IMR-90 (cell line): ENCODE measurements at regions not wholly inside any gene's neighbourhood (a gene's known extent, or its start where the extent isn't known, plus 50 kb on each side); places are given as distances from the start of the nearest gene placed in this dataset.

Experiments used
- ATAC-seq: fragments of 200-7000 bp; cut with Tn5 transposase; 2 replicates; pipeline ENCODE4 v1.9.1; 2020; ENCODE audit warnings: low read depth, mild to moderate bottlenecking, moderate library complexity
- BruUV-seq: library from RNA; stranded (reverse); fragments of 400-500 nt; replicated peaks from 2 replicates; lab custom pipeline; 2021; lab: Mats Ljungman, UMichigan
- CTCF ChIA-PET: fragments of 300-600 bp; formaldehyde crosslinking; extraction: SDS; loops from one replicate; lab custom pipeline; 2021; ENCODE audit warnings: antibody characterized with exemption; lab: Yijun Ruan, JAX
- POLR2A ChIA-PET: fragments of 300-600 bp; sonication (Branson Sonifier 250); formaldehyde crosslinking; loops from one replicate; lab custom pipeline; 2022; ENCODE audit warnings: antibody characterized with exemption; ENCODE audit not compliant: unreplicated experiment; lab: Charles Lee
- DNase-seq: peaks from one replicate; pipeline ENCODE4 v3.0.0; 2013
- H2AFZ ChIP-seq: replicated peaks from 2 replicates; pipeline ENCODE3; 2013; ENCODE audit warnings: low read length, mild to moderate bottlenecking; ENCODE audit not compliant: poor library complexity
- H2AK5ac ChIP-seq: 2 replicates; pipeline ENCODE4 v1.6.1; 2013; ENCODE audit warnings: low read depth, low read length, inconsistent platforms
- H2AK9ac ChIP-seq: replicated peaks from 2 replicates; pipeline ENCODE3; 2013; ENCODE audit warnings: mild to moderate bottlenecking, low read depth, low read length, moderate library complexity; ENCODE audit not compliant: poor library complexity
- H2BK120ac ChIP-seq: 2 replicates; pipeline ENCODE4 v1.6.1; 2013; ENCODE audit warnings: low read depth, low read length, inconsistent platforms
- H2BK15ac ChIP-seq: 3 replicates; pipeline ENCODE4 v1.6.1; 2013; ENCODE audit warnings: low read depth, low read length, inconsistent platforms
- H2BK20ac ChIP-seq: 2 replicates; pipeline ENCODE4 v1.6.1; 2013; ENCODE audit warnings: low read depth, mild to moderate bottlenecking, inconsistent platforms, low read length, moderate library complexity
- H2BK5ac ChIP-seq: 2 replicates; pipeline ENCODE4 v1.6.1; 2013; ENCODE audit warnings: mild to moderate bottlenecking, low read depth, low read length, inconsistent platforms; ENCODE audit not compliant: poor library complexity, severe bottlenecking
- H3K14ac ChIP-seq: replicated peaks from 2 replicates; pipeline ENCODE4 v1.6.1; 2013; ENCODE audit warnings: low read depth, low read length, inconsistent platforms
- H3K18ac ChIP-seq: 2 replicates; pipeline ENCODE4 v1.6.1; 2013; ENCODE audit warnings: low read depth, low read length, control low read depth
- H3K23ac ChIP-seq: 2 replicates; pipeline ENCODE4 v1.6.1; 2013; ENCODE audit warnings: low read depth, low read length, inconsistent platforms
- H3K27ac ChIP-seq: 2 replicates; pipeline ENCODE4 v1.5.1; 2013; ENCODE audit warnings: mild to moderate bottlenecking, control low read depth, low read length; ENCODE audit not compliant: insufficient read depth
- H3K27me3 ChIP-seq: 2 replicates; pipeline ENCODE4 v1.6.1; 2013; ENCODE audit warnings: low read length; ENCODE audit not compliant: control insufficient read depth, insufficient read depth
- H3K36me3 ChIP-seq: 2 replicates; pipeline ENCODE4 v1.6.1; 2013; ENCODE audit warnings: low read length, mixed read lengths; ENCODE audit not compliant: control insufficient read depth, insufficient read depth
- H3K4ac ChIP-seq: 2 replicates; pipeline ENCODE4 v1.6.1; 2013; ENCODE audit warnings: low read depth, low read length, inconsistent platforms
- H3K4me1 ChIP-seq: 2 replicates; pipeline ENCODE4 v1.6.1; 2013; ENCODE audit warnings: low read length, mixed read lengths; ENCODE audit not compliant: control insufficient read depth, insufficient read depth
- H3K4me2 ChIP-seq: 2 replicates; pipeline ENCODE4 v1.6.1; 2013; ENCODE audit warnings: low read depth, mild to moderate bottlenecking, control low read depth, low read length, moderate library complexity
- H3K4me3 ChIP-seq: 2 replicates; pipeline ENCODE4 v1.5.1; 2013; ENCODE audit warnings: low read depth, mild to moderate bottlenecking, control low read depth, low read length, moderate library complexity; ENCODE audit not compliant: insufficient read depth
- H3K56ac ChIP-seq: 2 replicates; pipeline ENCODE4 v1.6.1; 2013; ENCODE audit warnings: low read length, inconsistent platforms; ENCODE audit not compliant: insufficient read depth; ENCODE audit errors: extremely low read depth
- H3K79me1 ChIP-seq, 2 experiments: 2 replicates each; pipeline ENCODE4 v1.6.1; 2013; ENCODE audit warnings: low read length in 2 of 2, inconsistent platforms in 1 of 2, low read depth in 1 of 2
- H3K9ac ChIP-seq: 2 replicates; pipeline ENCODE4 v1.6.1; 2013; ENCODE audit warnings: low read depth, low read length, control low read depth
- H3K9me1 ChIP-seq: 2 replicates; pipeline ENCODE4 v1.6.1; 2013; ENCODE audit warnings: low read length, inconsistent platforms; ENCODE audit not compliant: insufficient read depth
- H3K9me3 ChIP-seq: 2 replicates; pipeline ENCODE4 v1.6.1; 2013; ENCODE audit warnings: low read length; ENCODE audit not compliant: control insufficient read depth, insufficient read depth
- H4K20me1 ChIP-seq: 2 replicates; pipeline ENCODE4 v1.6.1; 2013; ENCODE audit warnings: low read length, inconsistent platforms; ENCODE audit not compliant: insufficient read depth
- H4K5ac ChIP-seq: 2 replicates; pipeline ENCODE4 v1.6.1; 2013; ENCODE audit warnings: mild to moderate bottlenecking, low read depth, low read length, control low read depth
- H4K8ac ChIP-seq, 2 experiments: 2 replicates each; pipeline ENCODE4 v1.6.1; 2013; ENCODE audit warnings: low read depth in 2 of 2, low read length in 2 of 2, control low read depth in 1 of 2, inconsistent platforms in 1 of 2
- H4K91ac ChIP-seq: 2 replicates; pipeline ENCODE4 v1.6.1; 2013; ENCODE audit warnings: low read depth, low read length, inconsistent platforms; ENCODE audit not compliant: insufficient read depth
- CHD1 ChIP-seq: IDR thresholded peaks from 2 replicates; pipeline ENCODE4 v1.6.1; 2012; ENCODE audit warnings: low read depth, low read length, improper control_type of control experiment
- FOS ChIP-seq: fragments of 150-350 bp; IDR thresholded peaks from 2 replicates; pipeline ENCODE4 v1.6.1; 2016; ENCODE audit warnings: low read depth, low read length
- MAFK ChIP-seq: IDR thresholded peaks from 2 replicates; pipeline ENCODE4 v1.6.1; 2012; ENCODE audit warnings: low read depth, low read length, improper control_type of control experiment
- MXI1 ChIP-seq: IDR thresholded peaks from 2 replicates; pipeline ENCODE4 v1.6.1; 2012; ENCODE audit warnings: low read depth, mild to moderate bottlenecking, low read length, moderate library complexity, borderline replicate concordance
- POLR2A ChIP-seq: IDR thresholded peaks from 2 replicates; pipeline ENCODE4 v1.6.1; 2012; ENCODE audit warnings: mild to moderate bottlenecking, low read depth, low read length
- WGBS, 2 experiments: methylation state at CpG; one replicate each; pipeline versions ENCODE4 v1.1.5 to v1.1.7; 2013; ENCODE audit warnings: missing lambda C conversion rate in 2 of 2; ENCODE audit not compliant: insufficient read length in 1 of 2; ENCODE audit errors: extremely low coverage in 2 of 2; 5-methylcytosine and 5-hydroxymethylcytosine counted together
- dilution Hi-C: fragments of 300-500 bp; cut with HindIII; formaldehyde crosslinking; loops from one replicate; pipeline ENCODE4 v1.14.3; 2018; ENCODE audit warnings: low sequenced_read_pairs; ENCODE audit not compliant: unreplicated experiment
- in situ Hi-C: fragments of 300-500 bp; cut with MboI; formaldehyde crosslinking; loops from 3 replicates; pipeline ENCODE4 v1.14.3; 2019; ENCODE audit warnings: low sequenced_read_pairs, inconsistent platforms, mixed read lengths
- intact Hi-C: fragments of 100-400 bp; cut with micrococcal nuclease; formaldehyde crosslinking; loops from 2 replicates; pipeline ENCODE4 v1.10.0; 2022

GRCh38 chr4:89528526-89529133 lies 221.0 kb upstream of the GPRIN3 start:
- Histone ChIP-seq H2BK15ac (no peak overlapping the region), H3K36me3 (no peaks in the 10 kb centered on the region), H3K4ac (no peak overlapping the region), H3K23ac (no peak overlapping the region), H3K14ac (no peak overlapping the region), H4K8ac (no peak overlapping the region), H3K4me1 (no peaks in the 10 kb centered on the region), H2BK120ac (no peak overlapping the region), H2AK9ac (no peak overlapping the region), H3K4me3 (no peak overlapping the region), H3K27me3 (no peaks in the 10 kb centered on the region; the same call in 1 of the 2 replicates), H2AK5ac (no peak overlapping the region), H2BK20ac (no peak overlapping the region), H4K20me1 (no peaks in the 10 kb centered on the region), H3K79me1 (no peaks in the 10 kb centered on the region), H3K4me2 (no peak overlapping the region), H4K91ac (no peak overlapping the region), H3K56ac (no peak overlapping the region), H4K5ac (no peak overlapping the region), H3K9me1 (no peaks in the 10 kb centered on the region), H3K9ac (no peak overlapping the region), H2AFZ (no peak overlapping the region), H3K9me3 (no peaks in the 10 kb centered on the region), H2BK5ac (no peak overlapping the region), H3K18ac (no peak overlapping the region), H3K27ac (no peak overlapping the region)
- intact Hi-C loops (no loop called here), in situ Hi-C loops (no loop called here), dilution Hi-C loops (no loop called here)
- no peak for ATAC-seq
- WGBS, 2 experiments, result no CpG with 5 or more reads among the region's 4 CpGs
- POLR2A ChIA-PET, result no interaction called here
- DNase-seq, result no peak
- no TSS peak for BruUV-seq
- TF ChIP-seq CHD1, result no peak
- TF ChIP-seq MAFK, result no peak
- TF ChIP-seq MXI1, result no peak
- no peak for TF ChIP-seq POLR2A
- TF ChIP-seq FOS, result no peak
- CTCF ChIA-PET, result no interaction called here
